ENCODE measurements at regions not wholly inside any gene's neighbourhood (a gene's known extent, or its start where the extent isn't known, plus 50 kb on each side); places are given as distances from the start of the nearest gene placed in this dataset.
A peak's percentile ranks its signal among the peaks of the same experiment; 100 is the strongest.

DNA sequence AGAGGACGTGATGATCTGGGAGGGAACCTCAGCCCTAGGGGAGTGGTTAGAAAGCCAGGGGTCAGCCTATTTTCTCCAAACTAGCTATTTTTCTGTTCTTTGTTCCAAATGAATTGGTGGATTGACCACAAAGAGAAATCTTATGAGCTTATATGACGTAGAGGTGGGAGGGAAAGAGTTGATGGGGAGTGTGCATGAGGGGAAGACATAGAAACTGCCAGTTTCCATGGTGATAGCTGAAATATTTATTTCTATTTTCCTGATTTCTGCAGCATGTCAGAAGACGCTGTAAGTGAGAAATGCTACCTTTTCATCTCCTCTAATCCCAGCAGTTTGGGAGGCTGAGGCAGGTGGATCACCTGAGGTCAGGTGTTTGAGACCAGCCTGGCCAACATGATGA is 51.4 kb upstream of the CISTR start:
- H3K27me3 ChIP-seq (ENCODE audit: control insufficient read depth, insufficient read depth, low read length) = peaks cover 8% of the 10 kb centered on the region
- no peak for DNase-seq (ENCODE audit: low read depth, low spot score)

DNA sequence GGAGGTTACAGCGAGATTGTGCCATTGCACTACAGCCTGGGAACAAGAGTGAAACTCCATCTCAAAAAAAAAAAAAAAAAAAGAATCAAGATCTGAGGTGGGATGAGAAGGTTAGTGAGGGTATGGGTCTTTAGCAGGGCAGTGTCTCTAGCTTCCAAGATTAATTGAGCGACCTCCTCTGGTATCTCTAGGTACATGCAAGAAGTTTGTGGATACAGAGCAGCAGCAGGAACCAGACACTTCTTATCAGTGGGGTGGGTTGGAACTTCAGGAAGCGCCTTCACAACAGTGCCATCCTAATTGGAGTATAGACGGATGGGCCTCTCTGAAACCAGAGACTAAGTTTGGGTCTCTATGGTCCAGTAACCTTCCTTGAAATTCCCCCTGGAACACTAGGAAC is 51.9 kb upstream of the CISTR start:
- H3K4me3 ChIP-seq (ENCODE audit: low read depth, low read length) = no peak overlapping the region
- peaks cover 8% of the 10 kb centered on the region for H3K27me3 ChIP-seq (ENCODE audit: control insufficient read depth, insufficient read depth, low read length)
- ChIA-PET CTCF (interaction anchor here (0.7 to 1.2 kb wide), 2 partner anchors 28 to 60 kb away, joined by 4 to 5 read pairs; no protein-coding TSS in a partner anchor), POLR2A (no interaction called here)
- DNase-seq (ENCODE audit: low read depth, low spot score) = no peak
- TF ChIP-seq, protein P1, sequence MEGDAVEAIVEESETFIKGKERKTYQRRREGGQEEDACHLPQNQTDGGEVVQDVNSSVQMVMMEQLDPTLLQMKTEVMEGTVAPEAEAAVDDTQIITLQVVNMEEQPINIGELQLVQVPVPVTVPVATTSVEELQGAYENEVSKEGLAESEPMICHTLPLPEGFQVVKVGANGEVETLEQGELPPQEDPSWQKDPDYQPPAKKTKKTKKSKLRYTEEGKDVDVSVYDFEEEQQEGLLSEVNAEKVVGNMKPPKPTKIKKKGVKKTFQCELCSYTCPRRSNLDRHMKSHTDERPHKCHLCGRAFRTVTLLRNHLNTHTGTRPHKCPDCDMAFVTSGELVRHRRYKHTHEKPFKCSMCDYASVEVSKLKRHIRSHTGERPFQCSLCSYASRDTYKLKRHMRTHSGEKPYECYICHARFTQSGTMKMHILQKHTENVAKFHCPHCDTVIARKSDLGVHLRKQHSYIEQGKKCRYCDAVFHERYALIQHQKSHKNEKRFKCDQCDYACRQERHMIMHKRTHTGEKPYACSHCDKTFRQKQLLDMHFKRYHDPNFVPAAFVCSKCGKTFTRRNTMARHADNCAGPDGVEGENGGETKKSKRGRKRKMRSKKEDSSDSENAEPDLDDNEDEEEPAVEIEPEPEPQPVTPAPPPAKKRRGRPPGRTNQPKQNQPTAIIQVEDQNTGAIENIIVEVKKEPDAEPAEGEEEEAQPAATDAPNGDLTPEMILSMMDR (IDR thresholded peaks at IDR 0.05; ENCODE audit: low read depth, low read length) = no peak
- no peaks in the 10 kb centered on the region for H3K9me3 ChIP-seq (ENCODE audit: control insufficient read depth, insufficient read depth, low read length)
- no peak overlapping the region for H3K27ac ChIP-seq (ENCODE audit: low read depth, low read length)

More for the DNA sequence above, 51.4 kb upstream of the CISTR start:
- Histone ChIP-seq H3K9me3 (ENCODE audit: control insufficient read depth, insufficient read depth, low read length) (no peaks in the 10 kb centered on the region), H3K4me3 (ENCODE audit: low read depth, low read length) (no peak overlapping the region), H3K27ac (ENCODE audit: low read depth, low read length) (no peak overlapping the region)
- TF ChIP-seq, protein P1 (IDR thresholded peaks at IDR 0.05; ENCODE audit: low read depth, low read length) = no peak
- CTCF ChIA-PET = interaction anchor here (1.2 kb wide), 1 partner anchor 59 kb away, joined by 5 read pairs; no protein-coding TSS in a partner anchor
- POLR2A ChIA-PET = no interaction called here

DNA sequence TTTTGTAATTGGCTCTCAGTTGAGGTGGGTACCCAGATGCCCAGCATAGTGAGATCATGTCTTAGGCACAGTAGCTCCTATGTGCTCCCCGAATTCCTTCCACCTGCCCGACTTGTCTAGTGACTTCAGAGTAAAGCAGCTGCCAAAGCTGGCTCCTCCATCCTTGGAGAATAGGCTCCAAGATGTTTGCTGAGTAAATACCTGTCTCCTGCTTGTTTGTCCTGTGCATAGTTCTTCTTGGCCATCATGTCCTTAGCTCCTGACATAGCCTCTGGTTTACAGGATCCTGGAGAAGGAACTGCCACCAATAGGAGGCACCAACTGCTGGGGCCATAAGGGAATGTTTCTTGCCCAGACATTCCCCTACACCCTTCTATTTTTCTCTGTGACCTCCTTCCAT is 52.6 kb upstream of the CISTR start:
- H3K9me3 ChIP-seq (ENCODE audit: control insufficient read depth, insufficient read depth, low read length) = no peaks in the 10 kb centered on the region
- ChIA-PET POLR2A (no interaction called here), CTCF (no interaction called here)
- H3K27me3 ChIP-seq (ENCODE audit: control insufficient read depth, insufficient read depth, low read length) = peaks cover 6% of the 10 kb centered on the region
- no peak for DNase-seq (ENCODE audit: low read depth, low spot score)
- TF ChIP-seq, protein P1 (IDR thresholded peaks at IDR 0.05; ENCODE audit: low read depth, low read length) = no peak
- no peak overlapping the region for H3K4me3 ChIP-seq (ENCODE audit: low read depth, low read length)
- H3K27ac ChIP-seq (ENCODE audit: low read depth, low read length) = no peak overlapping the region

- peak; percentile 8 for DNase-seq (ENCODE audit: low read depth, low spot score)
- Histone ChIP-seq H3K9me3 (ENCODE audit: control insufficient read depth, insufficient read depth, low read length) (no peaks in the 10 kb centered on the region), H3K4me3 (ENCODE audit: low read depth, low read length) (no peak overlapping the region), H3K27me3 (ENCODE audit: control insufficient read depth, insufficient read depth, low read length) (peaks cover 6% of the 10 kb centered on the region), H3K27ac (ENCODE audit: low read depth, low read length) (no peak overlapping the region)
- CTCF ChIA-PET = interaction anchor here (3.1 kb wide), 1 partner anchor 59 kb away, joined by 13 read pairs; no protein-coding TSS in a partner anchor
- TF ChIP-seq, protein P1 (IDR thresholded peaks at IDR 0.05; ENCODE audit: low read depth, low read length) = no peak
- POLR2A ChIA-PET = no interaction called here
Measured at GRCh38 chr12:53805067-53805466, 53.3 kb upstream of the CISTR start.

DNA sequence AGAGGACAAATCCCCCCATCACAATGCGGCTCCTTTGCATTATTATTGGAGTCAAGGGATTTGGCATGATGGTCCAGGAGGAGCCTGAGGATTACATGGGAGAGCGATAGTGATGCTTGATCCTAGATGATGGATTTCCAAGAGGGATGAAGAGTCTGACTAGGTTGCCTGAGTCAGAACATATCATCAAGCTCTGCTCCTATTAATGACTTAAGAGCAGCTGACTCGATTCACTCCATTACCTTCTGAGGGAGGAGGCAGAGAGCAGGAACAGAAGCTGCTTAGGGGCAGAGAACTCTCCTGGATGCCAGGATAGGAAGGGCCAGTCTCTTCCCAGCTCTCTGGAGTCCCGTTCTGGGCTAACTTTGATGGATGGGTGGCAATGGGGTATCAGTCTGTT is 54.0 kb upstream of the CISTR start:
- Histone ChIP-seq H3K27me3 (ENCODE audit: control insufficient read depth, insufficient read depth, low read length) (peaks cover 6% of the 10 kb centered on the region), H3K27ac (ENCODE audit: low read depth, low read length) (no peak overlapping the region), H3K9me3 (ENCODE audit: control insufficient read depth, insufficient read depth, low read length) (no peaks in the 10 kb centered on the region), H3K4me3 (ENCODE audit: low read depth, low read length) (no peak overlapping the region)
- TF ChIP-seq, protein P1 (IDR thresholded peaks at IDR 0.05; ENCODE audit: low read depth, low read length) = no peak
- ChIA-PET POLR2A (no interaction called here), CTCF (interaction anchor here (1.0 to 3.1 kb wide), 6 partner anchors 14 to 396 kb away, joined by 3 to 13 read pairs (median 4); no protein-coding TSS in a partner anchor)
- no peak for DNase-seq (ENCODE audit: low read depth, low spot score)
